ENCODE measurements at regions not wholly inside any gene's neighbourhood (a gene's known extent, or its start where the extent isn't known, plus 50 kb on each side); places are given as distances from the start of the nearest gene placed in this dataset.

GRCh38 chr1:193771596-193771995 lies 585.2 kb upstream of the B3GALT2 start:
- intact Hi-C loops (cut with micrococcal nuclease) = no loop called here
- Histone ChIP-seq H3K27me3 (ENCODE audit: insufficient read depth, low read length) (no peaks in the 10 kb centered on the region), H3K79me2 (ENCODE audit: insufficient read depth, low read length) (no peaks in the 10 kb centered on the region)

More at GRCh38 chr1:193771596-193771995, 585.2 kb upstream of the B3GALT2 start:
- Histone ChIP-seq H4K20me1 (ENCODE audit: insufficient read depth) (no peaks in the 10 kb centered on the region), H3K4me3 (replicated peaks in 1 of 2; ENCODE audit: low read depth in 1 of 2, low read length in 2 of 2) (no peak overlapping the region), H3K9me3 (ENCODE audit: control insufficient read depth in 1 of 2, insufficient read depth in 1 of 2, low read depth in 1 of 2, low read length in 2 of 2) (no peaks in the 10 kb centered on the region), H3K9ac (ENCODE audit: low read length) (no peak overlapping the region), H3K4me2 (ENCODE audit: low read length) (no peak overlapping the region), H3K27ac (ENCODE audit: low read depth, low read length) (no peak overlapping the region), H3K36me3 (ENCODE audit: control insufficient read depth in 1 of 2, insufficient read depth in 2 of 2, low read length in 2 of 2) (no peaks in the 10 kb centered on the region), H2AFZ (ENCODE audit: low read depth, low read length, poor library complexity, severe bottlenecking) (no peak overlapping the region), H3K4me1 (ENCODE audit: control insufficient read depth in 1 of 2, insufficient read depth in 2 of 2, low read length in 2 of 2) (no peaks in the 10 kb centered on the region), H3K9me2 (ENCODE audit: insufficient read depth) (no peaks in the 10 kb centered on the region)
- no TSS peak for BruUV-seq (replicated peaks)
- ChIA-PET POLR2A (no interaction called here), RAD21 (ENCODE audit: low non-redundant PET in 1 of 2, low total read pairs in 2 of 2, uncharacterized antibody in 2 of 2, unreplicated experiment in 2 of 2) (no interaction called here), CTCF (no interaction called here)
- no peak for DNase-seq (ENCODE audit: low read depth, low spot score)
- no peak for TF ChIP-seq MAX (IDR thresholded peaks at IDR 0.05)
- TF ChIP-seq ZNF274 (IDR thresholded peaks at IDR 0.05; ENCODE audit: low read depth, low read length) = no peak
- TF ChIP-seq FOSL1 (IDR thresholded peaks at IDR 0.05; ENCODE audit: low read depth) = no peak
- no peak for TF ChIP-seq REST (IDR thresholded peaks at IDR 0.05; ENCODE audit: low read depth)
- TF ChIP-seq CBX3 (IDR thresholded peaks at IDR 0.05; ENCODE audit: low read depth) = no peak
- TF ChIP-seq CEBPB (IDR thresholded peaks at IDR 0.05; ENCODE audit: low read depth) = no peak
- ATAC-seq = no peak

Data from HCT116 (cell line).